CD14-positive monocyte (primary cell): ENCODE measurements at regions not wholly inside any gene's neighbourhood (a gene's known extent, or its start where the extent isn't known, plus 50 kb on each side); places are given as distances from the start of the nearest gene placed in this dataset.

Experiments
- DNase-seq, 3 donors: peaks; one replicate each; pipeline ENCODE4 v3.0.0-alpha.2; 2011 to 2022
- H2AFZ ChIP-seq: 2 replicates; pipeline ENCODE4 v1.6.0; 2012; ENCODE audit warnings: mild to moderate bottlenecking, low read depth, low read length, inconsistent platforms; ENCODE audit not compliant: insufficient read depth, poor library complexity, severe bottlenecking
- H3K27ac ChIP-seq, 2 donors: 1 replicate in 1 of 2; 2 replicates in 1 of 2; pipeline ENCODE4 v1.5.1; 2012 to 2013; ENCODE audit warnings: low read length in 2 of 2, control low read depth in 1 of 2, inconsistent platforms in 1 of 2, low read depth in 1 of 2, mild to moderate bottlenecking in 1 of 2
- H3K27me3 ChIP-seq, 2 donors: one replicate each; pipeline versions ENCODE4 v1.6.0 to v1.6.1; 2011 to 2013; ENCODE audit warnings: low read length in 2 of 2; ENCODE audit not compliant: control insufficient read depth in 2 of 2, insufficient read depth in 2 of 2
- H3K36me3 ChIP-seq, 2 donors: replicated peaks in 1 of 2; 1 replicate in 1 of 2; 2 replicates in 1 of 2; pipeline versions ENCODE4 v1.5.1 to v1.6.1; 2012 to 2013; ENCODE audit warnings: low read length in 2 of 2, control low read depth in 1 of 2, inconsistent platforms in 1 of 2, mild to moderate bottlenecking in 1 of 2; ENCODE audit not compliant: insufficient read depth in 2 of 2, control insufficient read depth in 1 of 2
- H3K4me1 ChIP-seq, 2 donors: 1 replicate in 1 of 2; 2 replicates in 1 of 2; pipeline versions ENCODE4 v1.5.1 to v1.6.1; 2012 to 2013; ENCODE audit warnings: low read length in 2 of 2, control low read depth in 1 of 2, inconsistent platforms in 1 of 2, mild to moderate bottlenecking in 1 of 2, moderate library complexity in 1 of 2; ENCODE audit not compliant: insufficient read depth in 2 of 2, control insufficient read depth in 1 of 2
- H3K4me2 ChIP-seq: replicated peaks from 2 replicates; pipeline ENCODE3; 2012; ENCODE audit warnings: low read length, moderate library complexity, mild to moderate bottlenecking; ENCODE audit not compliant: poor library complexity, severe bottlenecking; ENCODE audit errors: extremely low read depth
- H3K4me3 ChIP-seq, 3 experiments: fragments of 200-600 bp in 1 of 3; sonication (generic) in 1 of 3; replicated peaks in 1 of 3; 1 replicate in 2 of 3; 2 replicates in 1 of 3; pipeline ENCODE4 v1.5.1; 2011 to 2013; ENCODE audit warnings: low read length in 3 of 3, mild to moderate bottlenecking in 3 of 3, control low read depth in 2 of 3, low read depth in 2 of 3, inconsistent platforms in 1 of 3, moderate library complexity in 1 of 3
- H3K79me2 ChIP-seq: 2 replicates; pipeline ENCODE4 v1.6.0; 2012; ENCODE audit warnings: mild to moderate bottlenecking, control low read depth, inconsistent platforms, low read length, moderate library complexity; ENCODE audit not compliant: insufficient read depth
- H3K9ac ChIP-seq: 2 replicates; pipeline ENCODE4 v1.6.0; 2017; ENCODE audit warnings: low read length, mild to moderate bottlenecking; ENCODE audit not compliant: insufficient read depth, poor library complexity, severe bottlenecking
- H3K9me3 ChIP-seq, 2 donors: replicated peaks in 1 of 2; 1 replicate in 1 of 2; 2 replicates in 1 of 2; pipeline versions ENCODE4 v1.5.1 to v1.6.1; 2012 to 2013; ENCODE audit warnings: low read length in 2 of 2, control low read depth in 1 of 2; ENCODE audit not compliant: control insufficient read depth in 1 of 2, insufficient read depth in 1 of 2
- H4K20me1 ChIP-seq: 2 replicates; pipeline ENCODE4 v1.6.0; 2012; ENCODE audit warnings: mild to moderate bottlenecking, low read length, control low read depth, moderate library complexity; ENCODE audit not compliant: insufficient read depth
- H3K27ac Mint-ChIP-seq, 7 donors: one replicate each; pipeline ENCODE4 v1.8.0; 2020; ENCODE audit warnings: mild to moderate bottlenecking in 7 of 7, mixed read lengths in 7 of 7, moderate library complexity in 6 of 7, inconsistent platforms in 2 of 7
- H3K27me3 Mint-ChIP-seq, 3 donors: one replicate each; pipeline ENCODE4 v1.8.0; 2021 to 2022; ENCODE audit warnings: low read depth in 3 of 3, mild to moderate bottlenecking in 3 of 3, mixed read lengths in 3 of 3, moderate library complexity in 3 of 3, inconsistent platforms in 1 of 3
- H3K36me3 Mint-ChIP-seq, 2 donors: one replicate each; pipeline ENCODE4 v1.8.0; 2020; ENCODE audit warnings: mixed read lengths in 2 of 2, inconsistent platforms in 1 of 2, mild to moderate bottlenecking in 1 of 2
- H3K4me1 Mint-ChIP-seq: one replicate; pipeline ENCODE4 v1.8.0; 2020; ENCODE audit warnings: mild to moderate bottlenecking, mixed read lengths
- H3K4me3 Mint-ChIP-seq, 2 donors: one replicate each; pipeline ENCODE4 v1.8.0; 2020; ENCODE audit warnings: mild to moderate bottlenecking in 2 of 2, mixed read lengths in 2 of 2, moderate library complexity in 1 of 2
- H3K9me3 Mint-ChIP-seq, 7 donors: one replicate each; pipeline ENCODE4 v1.8.0; 2020 to 2022; ENCODE audit warnings: mixed read lengths in 7 of 7, mild to moderate bottlenecking in 6 of 7, moderate library complexity in 6 of 7, inconsistent platforms in 2 of 7
- CTCF ChIP-seq: fragments of 200-600 bp; IDR thresholded peaks from one replicate; pipeline ENCODE4 v1.8.0; 2022; ENCODE audit warnings: antibody characterized with exemption, mild to moderate bottlenecking
- WGBS: methylation state at CpG from one replicate; pipeline ENCODE4 v1.1.5; 2013; ENCODE audit warnings: missing lambda C conversion rate; ENCODE audit not compliant: insufficient coverage; 5-methylcytosine and 5-hydroxymethylcytosine counted together
- intact Hi-C, 2 donors: fragments of 100-400 bp; cut with micrococcal nuclease; formaldehyde crosslinking; loops; one replicate each; pipeline versions ENCODE4 v1.15.0 to v1.15.1; 2023

GRCh38 chr5:27578279-27578678 is 539.9 kb upstream of the CDH9 start:
- no peak for TF ChIP-seq CTCF
- Histone ChIP-seq H4K20me1 (no peaks in the 10 kb centered on the region), H3K27me3 (no peaks in the 10 kb centered on the region), H3K4me2 (no peak overlapping the region), H3K36me3 (no peaks in the 10 kb centered on the region), H2AFZ (no peak overlapping the region), H3K4me1 (no peaks in the 10 kb centered on the region), H3K27ac (no peak overlapping the region), H3K4me3 (no peak overlapping the region), H3K9ac (no peak overlapping the region), H3K9me3 (no peaks in the 10 kb centered on the region), H3K79me2 (no peaks in the 10 kb centered on the region)
- Mint-ChIP-seq H3K27ac (no peak overlapping the region), H3K4me3 (no peak overlapping the region), H3K36me3 (no peaks in the 10 kb centered on the region), H3K27me3 (no peaks in the 10 kb centered on the region), H3K9me3 (peaks cover 0 to 11% (median 2%) of the 10 kb centered on the region in 7 donors), H3K4me1 (no peaks in the 10 kb centered on the region)
- intact Hi-C loops: no loop called here
- no peak for DNase-seq

- Mint-ChIP-seq H3K36me3 (no peaks in the 10 kb centered on the region), H3K9me3 (peaks cover 0 to 8% (median 2%) of the 10 kb centered on the region in 7 donors), H3K4me3 (no peak overlapping the region), H3K27ac (no peak overlapping the region), H3K4me1 (no peaks in the 10 kb centered on the region), H3K27me3 (no peaks in the 10 kb centered on the region)
- H3K4me2 ChIP-seq: no peak overlapping the region
- H3K27ac ChIP-seq: no peak overlapping the region
- WGBS: no CpG with 5 or more reads among the region's 4 CpGs
- no peaks in the 10 kb centered on the region for H3K36me3 ChIP-seq
- no peak for TF ChIP-seq CTCF
- H3K79me2 ChIP-seq: no peaks in the 10 kb centered on the region
- no peaks in the 10 kb centered on the region for H3K4me1 ChIP-seq
- H2AFZ ChIP-seq: no peak overlapping the region
- H3K4me3 ChIP-seq: no peak overlapping the region
- no peak for DNase-seq
- no peaks in the 10 kb centered on the region for H3K9me3 ChIP-seq
- H3K27me3 ChIP-seq: no peaks in the 10 kb centered on the region
- no peaks in the 10 kb centered on the region for H4K20me1 ChIP-seq
- intact Hi-C loops: no loop called here
- H3K9ac ChIP-seq: no peak overlapping the region
Measured at GRCh38 chr5:27571681-27572080, 533.3 kb upstream of the CDH9 start.
